ENCODE measurements at regions not wholly inside any gene's neighbourhood (a gene's known extent, or its start where the extent isn't known, plus 50 kb on each side); places are given as distances from the start of the nearest gene placed in this dataset.
A peak's percentile ranks its signal among the peaks of the same experiment; 100 is the strongest.

DNA sequence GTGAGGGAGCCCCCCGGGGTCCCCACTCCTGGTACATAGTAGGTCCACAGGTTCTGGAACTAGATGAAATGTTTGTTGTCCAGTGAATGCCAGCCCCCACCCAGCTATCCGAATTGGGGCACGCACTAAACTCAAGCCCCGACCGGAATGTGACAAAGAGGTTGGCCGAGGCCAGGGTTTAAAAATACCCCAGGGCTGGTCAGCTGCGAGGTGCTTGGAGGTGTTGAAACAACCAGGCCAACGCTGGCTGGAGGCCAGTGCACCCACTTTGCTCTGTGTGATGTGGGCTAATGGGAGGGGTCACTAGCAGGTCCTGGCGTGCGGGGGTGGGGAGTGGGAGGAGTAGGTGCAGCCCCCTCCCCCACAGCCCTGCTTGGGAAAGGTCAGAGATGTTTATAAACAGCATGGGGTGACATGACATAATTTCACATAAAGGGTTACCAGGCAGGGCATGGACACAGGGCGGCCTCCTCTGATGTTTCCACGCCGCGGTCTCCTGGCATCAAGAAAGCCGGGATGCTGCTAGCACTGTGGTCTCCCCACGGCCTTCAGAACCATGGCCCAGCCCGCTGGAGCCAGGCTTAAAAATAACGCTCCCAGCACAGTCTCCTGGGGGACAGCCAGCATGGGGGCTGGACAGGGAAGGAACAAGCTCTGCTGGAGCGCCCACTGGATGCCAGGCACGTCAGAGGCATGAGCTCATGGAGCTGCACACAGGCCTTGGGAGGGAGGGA is 111.2 kb upstream of the PTPN1 start:
- TF ChIP-seq, protein P1, sequence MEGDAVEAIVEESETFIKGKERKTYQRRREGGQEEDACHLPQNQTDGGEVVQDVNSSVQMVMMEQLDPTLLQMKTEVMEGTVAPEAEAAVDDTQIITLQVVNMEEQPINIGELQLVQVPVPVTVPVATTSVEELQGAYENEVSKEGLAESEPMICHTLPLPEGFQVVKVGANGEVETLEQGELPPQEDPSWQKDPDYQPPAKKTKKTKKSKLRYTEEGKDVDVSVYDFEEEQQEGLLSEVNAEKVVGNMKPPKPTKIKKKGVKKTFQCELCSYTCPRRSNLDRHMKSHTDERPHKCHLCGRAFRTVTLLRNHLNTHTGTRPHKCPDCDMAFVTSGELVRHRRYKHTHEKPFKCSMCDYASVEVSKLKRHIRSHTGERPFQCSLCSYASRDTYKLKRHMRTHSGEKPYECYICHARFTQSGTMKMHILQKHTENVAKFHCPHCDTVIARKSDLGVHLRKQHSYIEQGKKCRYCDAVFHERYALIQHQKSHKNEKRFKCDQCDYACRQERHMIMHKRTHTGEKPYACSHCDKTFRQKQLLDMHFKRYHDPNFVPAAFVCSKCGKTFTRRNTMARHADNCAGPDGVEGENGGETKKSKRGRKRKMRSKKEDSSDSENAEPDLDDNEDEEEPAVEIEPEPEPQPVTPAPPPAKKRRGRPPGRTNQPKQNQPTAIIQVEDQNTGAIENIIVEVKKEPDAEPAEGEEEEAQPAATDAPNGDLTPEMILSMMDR (IDR thresholded peaks at IDR 0.05) = no peak
- TF ChIP-seq POLR2A (IDR thresholded peaks at IDR 0.05; ENCODE audit: low read depth) = no peak
- TF ChIP-seq POLR2AphosphoS5 (IDR thresholded peaks at IDR 0.05) = peak; percentile 76 to 84

Data from esophagus muscularis mucosa (tissue), 3 donors.